Natural killer cell treated with Interleukin-12 subunit alpha and Interleukin-12 subunit beta and Interleukin-15 and Interleukin-18, amount 100 ng/mL, for 72 hours (primary cell): ENCODE measurements at regions not wholly inside any gene's neighbourhood (a gene's known extent, or its start where the extent isn't known, plus 50 kb on each side); places are given as distances from the start of the nearest gene placed in this dataset.
"Not testable (repeated sequence)": the region's sequence is repeated elsewhere in the genome, so short reads cannot be mapped to it uniquely, and the experiment has no call there.

Experiments used
- ATAC-seq, 2 donors: fragments of 150-1000 bp; cut with Tn5 transposase in 1 of 2; sonication (Bioruptor Pico), chemical (Tn5 transposase) in 1 of 2; 2 replicates each; pipeline ENCODE4 v1.10.0; 2021
- DNase-seq: peaks from one replicate; pipeline ENCODE4 v3.0.0; 2022; ENCODE audit warnings: low spot score
- H3K27ac Mint-ChIP-seq, 2 donors: 1 replicate in 1 of 2; 2 replicates in 1 of 2; pipeline ENCODE4 v1.8.0; 2022; ENCODE audit warnings: mixed read lengths in 2 of 2, mild to moderate bottlenecking in 1 of 2, moderate library complexity in 1 of 2
- H3K27me3 Mint-ChIP-seq, 2 donors: 1 replicate in 1 of 2; 2 replicates in 1 of 2; pipeline ENCODE4 v1.8.0; 2022; ENCODE audit warnings: mixed read lengths in 2 of 2
- H3K36me3 Mint-ChIP-seq: one replicate; pipeline ENCODE4 v1.8.0; 2022; ENCODE audit warnings: mixed read lengths
- H3K4me1 Mint-ChIP-seq, 2 donors: 1 replicate in 1 of 2; 2 replicates in 1 of 2; pipeline ENCODE4 v1.8.0; 2022; ENCODE audit warnings: low read depth in 2 of 2, mixed read lengths in 2 of 2, mild to moderate bottlenecking in 1 of 2
- H3K4me3 Mint-ChIP-seq: one replicate; pipeline ENCODE4 v1.8.0; 2022; ENCODE audit warnings: mixed read lengths
- H3K9me3 Mint-ChIP-seq: 2 replicates; pipeline ENCODE4 v1.8.0; 2022; ENCODE audit warnings: mixed read lengths

DNA sequence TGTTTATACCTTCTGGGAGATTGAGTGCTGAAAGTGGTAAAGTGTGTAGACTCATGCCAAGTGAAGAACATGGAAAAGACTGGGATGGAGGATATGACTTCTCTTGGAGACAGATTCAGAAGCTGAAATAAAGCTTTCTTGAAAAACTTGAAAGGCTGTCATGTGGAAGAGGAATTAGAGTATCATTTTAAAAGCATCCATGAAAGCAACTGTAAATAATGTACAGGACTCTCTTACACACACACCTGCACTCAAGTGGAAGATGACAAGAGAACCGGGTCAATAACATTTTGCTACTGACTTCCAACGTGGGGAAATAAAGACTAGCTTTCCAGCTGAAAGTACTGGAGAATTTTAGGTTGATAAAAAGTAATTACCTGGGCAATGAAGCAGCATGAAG is 658.2 kb downstream of the TDRD15 start:
- H3K4me1 Mint-ChIP-seq: no peaks in the 10 kb centered on the region
- no peak overlapping the region for H3K27ac Mint-ChIP-seq
- no peak for ATAC-seq
- H3K4me3 Mint-ChIP-seq: no peak overlapping the region
- no peaks in the 10 kb centered on the region for H3K27me3 Mint-ChIP-seq
- H3K36me3 Mint-ChIP-seq: no peaks in the 10 kb centered on the region
- H3K9me3 Mint-ChIP-seq: peaks cover 23% of the 10 kb centered on the region
- DNase-seq: no peak

DNA sequence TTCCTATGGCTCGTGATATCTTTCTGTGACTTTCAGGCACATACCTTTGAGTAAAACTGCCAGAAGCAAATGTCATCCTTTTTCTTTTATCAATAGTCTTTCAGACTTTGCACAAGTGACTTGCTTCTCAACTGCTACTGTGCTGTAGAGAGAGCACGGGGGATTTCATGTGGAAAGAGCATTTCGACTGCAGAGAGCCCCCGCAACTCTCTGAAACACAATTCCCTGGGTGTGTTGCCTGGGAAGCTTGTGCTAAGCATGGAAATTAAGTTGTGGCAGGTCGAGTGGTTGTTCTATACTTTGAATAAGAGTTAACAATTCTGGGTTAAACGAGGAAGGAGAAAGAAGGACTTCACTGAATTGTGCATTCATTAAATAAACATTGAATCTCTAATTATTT is 659.1 kb downstream of the TDRD15 start:
- no peaks in the 10 kb centered on the region for H3K36me3 Mint-ChIP-seq
- no peaks in the 10 kb centered on the region for H3K4me1 Mint-ChIP-seq
- ATAC-seq (no peak), DNase-seq (no peak)
- H3K27ac Mint-ChIP-seq: no peak overlapping the region
- H3K9me3 Mint-ChIP-seq: peaks cover 21% of the 10 kb centered on the region
- no peak overlapping the region for H3K4me3 Mint-ChIP-seq
- H3K27me3 Mint-ChIP-seq: no peaks in the 10 kb centered on the region

DNA sequence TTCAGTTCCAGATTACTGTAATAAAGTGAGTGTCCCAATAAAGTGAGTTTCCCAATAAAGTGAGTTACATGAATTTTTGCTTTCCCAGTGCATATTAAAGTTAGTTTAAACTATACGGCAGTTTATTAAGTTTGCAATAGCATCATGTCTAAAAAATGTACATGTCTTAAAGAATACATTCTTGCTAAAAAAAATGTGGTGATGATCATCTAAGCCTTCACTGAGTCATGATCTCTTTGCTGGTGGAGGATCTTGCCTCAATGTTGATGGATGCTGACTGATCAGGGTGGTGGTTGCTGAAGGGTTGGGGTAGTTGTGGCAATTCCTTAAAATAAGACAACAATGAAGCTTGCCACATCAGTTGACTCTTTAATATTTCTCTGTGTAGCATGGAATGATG is 664.2 kb downstream of the TDRD15 start:
- DNase-seq: no peak
- Mint-ChIP-seq H3K4me3 (no peak overlapping the region), H3K36me3 (no peaks in the 10 kb centered on the region), H3K4me1 (no peaks in the 10 kb centered on the region), H3K9me3 (peaks cover 17% of the 10 kb centered on the region), H3K27me3 (no peaks in the 10 kb centered on the region), H3K27ac (no peak overlapping the region)
- ATAC-seq: no peak

- H3K9me3 Mint-ChIP-seq: peaks cover 15% of the 10 kb centered on the region
- H3K27ac Mint-ChIP-seq, DNase-seq, ATAC-seq, H3K4me1 Mint-ChIP-seq, H3K27me3 Mint-ChIP-seq, H3K4me3 Mint-ChIP-seq, H3K36me3 Mint-ChIP-seq: not testable (repeated sequence)
These were observed 666.5 kb downstream of the TDRD15 start for GRCh38 chr2:21790311-21790710.

- Mint-ChIP-seq H3K9me3 (peaks cover 15% of the 10 kb centered on the region), H3K4me3 (no peak overlapping the region), H3K27ac (no peak overlapping the region), H3K36me3 (no peaks in the 10 kb centered on the region), H3K4me1 (no peaks in the 10 kb centered on the region), H3K27me3 (no peaks in the 10 kb centered on the region)
- DNase-seq (no peak), ATAC-seq (no peak)
These were observed 668.8 kb downstream of the TDRD15 start for GRCh38 chr2:21792571-21792970.

- Mint-ChIP-seq H3K27me3 (no peaks in the 10 kb centered on the region), H3K4me3 (no peak overlapping the region), H3K4me1 (no peaks in the 10 kb centered on the region), H3K9me3 (peaks cover 15% of the 10 kb centered on the region), H3K27ac (no peak overlapping the region), H3K36me3 (no peaks in the 10 kb centered on the region)
- ATAC-seq (no peak), DNase-seq (no peak)
These were observed 669.7 kb downstream of the TDRD15 start for GRCh38 chr2:21793461-21793860.

DNA sequence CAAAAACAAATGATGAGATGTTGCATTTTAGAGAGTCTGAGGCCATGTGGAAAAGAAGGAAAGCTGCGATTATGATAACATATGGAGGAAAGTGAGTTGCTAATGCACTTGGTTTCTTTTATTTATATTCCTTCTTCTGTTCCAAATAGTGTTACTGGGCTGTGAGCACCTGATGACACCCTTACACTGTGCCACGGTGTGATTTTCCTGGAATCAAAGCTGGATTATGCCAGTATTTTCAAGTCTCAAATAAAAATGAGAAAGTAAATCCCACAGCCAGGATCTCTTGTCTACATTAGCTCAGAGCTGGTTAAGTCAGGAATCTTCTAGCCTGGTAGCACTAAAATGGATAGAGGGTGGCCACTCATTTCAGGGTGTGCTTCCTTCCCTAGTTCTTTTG is 670.8 kb downstream of the TDRD15 start:
- H3K27me3 Mint-ChIP-seq: no peaks in the 10 kb centered on the region
- no peak overlapping the region for H3K27ac Mint-ChIP-seq
- no peaks in the 10 kb centered on the region for H3K36me3 Mint-ChIP-seq
- DNase-seq (no peak), ATAC-seq (no peak)
- no peak overlapping the region for H3K4me3 Mint-ChIP-seq
- no peaks in the 10 kb centered on the region for H3K4me1 Mint-ChIP-seq
- peaks cover 12% of the 10 kb centered on the region for H3K9me3 Mint-ChIP-seq

DNA sequence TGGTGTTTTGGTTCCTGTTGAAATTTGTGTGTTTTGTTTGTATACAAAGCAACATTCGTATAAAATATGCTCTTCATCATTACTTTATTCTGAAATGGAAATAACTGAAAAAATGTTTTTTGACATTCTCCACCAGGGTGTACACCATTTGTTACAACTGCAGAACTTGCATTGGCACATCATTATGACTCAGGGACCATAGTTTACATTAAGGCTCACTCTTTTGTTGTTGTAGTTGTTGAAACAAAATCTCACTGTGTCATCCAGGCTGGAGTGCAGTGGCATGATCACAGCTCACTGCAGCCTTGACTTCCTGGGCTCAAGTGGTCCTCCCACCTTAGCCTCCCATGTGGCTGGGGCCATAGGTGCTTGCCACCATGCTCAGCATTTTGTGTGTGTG is 676.6 kb downstream of the TDRD15 start:
- no peaks in the 10 kb centered on the region for H3K4me1 Mint-ChIP-seq
- no peak for ATAC-seq
- H3K9me3 Mint-ChIP-seq: peaks cover 14% of the 10 kb centered on the region
- H3K27ac Mint-ChIP-seq: no peak overlapping the region
- no peaks in the 10 kb centered on the region for H3K27me3 Mint-ChIP-seq
- no peak overlapping the region for H3K4me3 Mint-ChIP-seq
- DNase-seq: no peak
- H3K36me3 Mint-ChIP-seq: no peaks in the 10 kb centered on the region

- no peak for DNase-seq
- no peaks in the 10 kb centered on the region for H3K27me3 Mint-ChIP-seq
- H3K4me3 Mint-ChIP-seq: no peak overlapping the region
These were observed 679.8 kb downstream of the TDRD15 start for GRCh38 chr2:21803550-21803949.

GRCh38 chr2:21804151-21804550 is 680.4 kb downstream of the TDRD15 start:
- Mint-ChIP-seq H3K27ac (no peak overlapping the region), H3K27me3 (no peaks in the 10 kb centered on the region)
- no peak for DNase-seq

More at GRCh38 chr2:21803550-21803949, 679.8 kb downstream of the TDRD15 start:
- Mint-ChIP-seq H3K9me3 (peaks cover 17% of the 10 kb centered on the region), H3K4me1 (no peaks in the 10 kb centered on the region), H3K27ac (no peak overlapping the region), H3K36me3 (no peaks in the 10 kb centered on the region)
- no peak for ATAC-seq

GRCh38 chr2:21811541-21811940 is 687.8 kb downstream of the TDRD15 start:
- no peaks in the 10 kb centered on the region for H3K36me3 Mint-ChIP-seq
- no peak overlapping the region for H3K27ac Mint-ChIP-seq
- DNase-seq (no peak), ATAC-seq (no peak)
- no peak overlapping the region for H3K4me3 Mint-ChIP-seq
- H3K27me3 Mint-ChIP-seq: no peaks in the 10 kb centered on the region
- peaks cover 6% of the 10 kb centered on the region for H3K9me3 Mint-ChIP-seq
- no peaks in the 10 kb centered on the region for H3K4me1 Mint-ChIP-seq

More at GRCh38 chr2:21804151-21804550, 680.4 kb downstream of the TDRD15 start:
- ATAC-seq: no peak
- H3K4me1 Mint-ChIP-seq: no peaks in the 10 kb centered on the region
- H3K9me3 Mint-ChIP-seq: peaks cover 17% of the 10 kb centered on the region
- H3K4me3 Mint-ChIP-seq: no peak overlapping the region
- no peaks in the 10 kb centered on the region for H3K36me3 Mint-ChIP-seq

DNA sequence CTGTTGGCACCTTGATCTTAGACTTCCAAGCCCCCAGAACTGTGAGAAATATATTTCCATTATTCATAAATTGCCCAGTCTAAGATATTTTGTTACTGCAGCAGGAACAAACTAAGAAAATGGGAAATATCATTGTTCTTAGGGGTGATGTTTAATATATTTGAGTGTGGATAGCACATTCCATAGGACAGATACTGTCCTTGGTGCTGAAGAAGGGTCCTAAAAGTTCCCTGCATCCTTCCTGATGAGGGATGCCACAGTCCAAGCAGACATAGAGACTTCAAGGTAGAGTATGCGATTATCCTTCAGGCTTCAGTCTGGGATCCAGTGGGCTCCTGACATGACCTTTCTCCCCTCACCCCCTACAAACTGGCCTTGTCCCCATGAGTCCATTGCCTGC is 689.0 kb downstream of the TDRD15 start:
- Mint-ChIP-seq H3K4me3 (no peak overlapping the region), H3K36me3 (no peaks in the 10 kb centered on the region), H3K9me3 (peaks cover 6% of the 10 kb centered on the region), H3K4me1 (no peaks in the 10 kb centered on the region), H3K27me3 (no peaks in the 10 kb centered on the region), H3K27ac (no peak overlapping the region)
- ATAC-seq (no peak), DNase-seq (no peak)

GRCh38 chr2:21814588-21815149 is 690.9 kb downstream of the TDRD15 start:
- Mint-ChIP-seq H3K27me3 (no peaks in the 10 kb centered on the region), H3K27ac (no peak overlapping the region), H3K4me1 (no peaks in the 10 kb centered on the region), H3K4me3 (no peak overlapping the region), H3K9me3 (peaks cover 2% of the 10 kb centered on the region), H3K36me3 (no peaks in the 10 kb centered on the region)
- ATAC-seq (no peak), DNase-seq (no peak)

GRCh38 chr2:21818212-21818795 is 694.5 kb downstream of the TDRD15 start:
- Mint-ChIP-seq H3K36me3 (no peaks in the 10 kb centered on the region), H3K9me3 (peaks cover 6% of the 10 kb centered on the region), H3K4me1 (no peaks in the 10 kb centered on the region), H3K27ac (no peak overlapping the region), H3K4me3 (no peak overlapping the region), H3K27me3 (no peaks in the 10 kb centered on the region)
- DNase-seq (no peak), ATAC-seq (no peak)

GRCh38 chr2:21819454-21819853 is 695.7 kb downstream of the TDRD15 start:
- H3K9me3 Mint-ChIP-seq: peaks cover 6% of the 10 kb centered on the region
- no peaks in the 10 kb centered on the region for H3K4me1 Mint-ChIP-seq
- H3K27me3 Mint-ChIP-seq: no peaks in the 10 kb centered on the region
- no peak overlapping the region for H3K4me3 Mint-ChIP-seq
- H3K27ac Mint-ChIP-seq: no peak overlapping the region
- ATAC-seq (no peak), DNase-seq (no peak)
- no peaks in the 10 kb centered on the region for H3K36me3 Mint-ChIP-seq
